Heart left ventricle (tissue), 16 donors: ENCODE measurements at regions not wholly inside any gene's neighbourhood (a gene's known extent, or its start where the extent isn't known, plus 50 kb on each side); places are given as distances from the start of the nearest gene placed in this dataset.

Source experiments
- ATAC-seq, 4 donors: fragments of 200-7000 bp; cut with Tn5 transposase; one replicate each; pipeline ENCODE4 v1.9.1; 2020 to 2022; ENCODE audit warnings: moderate library complexity in 4 of 4, mild to moderate bottlenecking in 3 of 4, moderate number of reproducible peaks in 1 of 4
- DNase-seq, 5 donors: peaks; one replicate each; pipeline ENCODE4 v3.0.0-alpha.2; 2020
- H3K27ac ChIP-seq, 12 donors: fragments of 200-600 bp; sonication (generic) in 4 of 12; one replicate each; pipeline versions ENCODE4 v1.5.0 to v1.8.0; 2016 to 2022; ENCODE audit warnings: mild to moderate bottlenecking in 2 of 12
- H3K27me3 ChIP-seq, 9 donors: fragments of 200-600 bp; sonication (generic) in 2 of 9; one replicate each; pipeline versions ENCODE4 v1.5.1 to v1.8.0; 2016 to 2022; ENCODE audit warnings: mild to moderate bottlenecking in 3 of 9
- H3K36me3 ChIP-seq, 9 donors: fragments of 200-600 bp; sonication (generic) in 2 of 9; one replicate each; pipeline versions ENCODE4 v1.5.0 to v1.8.0; 2018 to 2022; ENCODE audit warnings: mild to moderate bottlenecking in 2 of 9
- H3K4me1 ChIP-seq, 12 donors: fragments of 200-600 bp; sonication (generic) in 4 of 12; one replicate each; pipeline versions ENCODE4 v1.5.0 to v1.8.0; 2016 to 2022; ENCODE audit warnings: mild to moderate bottlenecking in 3 of 12
- H3K4me3 ChIP-seq, 12 donors: fragments of 200-600 bp; sonication (generic) in 4 of 12; one replicate each; pipeline versions ENCODE4 v1.5.0 to v1.8.0; 2017 to 2022; ENCODE audit warnings: mild to moderate bottlenecking in 9 of 12, moderate library complexity in 4 of 12
- H3K9me3 ChIP-seq, 12 donors: fragments of 200-600 bp; sonication (generic) in 4 of 12; one replicate each; pipeline versions ENCODE4 v1.5.0 to v1.8.0; 2016 to 2022; ENCODE audit warnings: mild to moderate bottlenecking in 1 of 12
- CTCF ChIP-seq, 12 donors: fragments of 200-600 bp; sonication (generic) in 4 of 12; IDR thresholded peaks; one replicate each; pipeline versions ENCODE4 v1.5.0 to v1.8.0; 2018 to 2022; ENCODE audit warnings: antibody characterized with exemption in 12 of 12, mild to moderate bottlenecking in 5 of 12
- POLR2A ChIP-seq, 2 donors: fragments of 450-650 bp; IDR thresholded peaks; one replicate each; pipeline ENCODE4 v1.6.1; 2017; ENCODE audit warnings: antibody characterized with exemption in 2 of 2, mild to moderate bottlenecking in 2 of 2, moderate library complexity in 2 of 2
- WGBS, 4 donors: extraction: QIAGEN DNeasy Blood & Tissue Kit in 2 of 4; methylation state at CpG; one replicate each; pipeline versions ENCODE4 v1.1.5 to v1.1.7; 2013 to 2018; 5-methylcytosine and 5-hydroxymethylcytosine counted together
- intact Hi-C, 10 donors: fragments of 100-400 bp; cut with DNase I; formaldehyde crosslinking; loops; one replicate each; pipeline versions ENCODE4 v1.11.1 to v1.14.2; 2022
- donor health status: ischemic (EF 13 %, LVEDD 7.1; RV severe dilation, severe dysfunction).
- donor health status: healthy with polysubstance abuse.
- donor health status: DM: no; HTN: yes; CAD: no.
- donor health status: DM: no; HTN: no; CAD: no.
- donor health status: ischemic (EF 25% LVEDD 6.9; RV normal size, moderate dysfunction).
- donor health status: ischemic (EF 25% LVEDD 5.7; RV mildly dilated, moderate dysfunction).
- donor health status: healthy.
- donor health status: DM: yes; HTN: yes; CAD: no.
- donor health status: ischemic (EF 35%, LVEDD 5.7; RV mildly dilated, moderate dysfunction).
- donor health status: nonischemic (EF 11% LVEDD 7.7; RV severe dilation, severe dysfunction).
- donor health status: DM: yes; HTN: yes; CAD: no.
- donor health status: PGD.
- donor health status: ischemic (EF 29% LVEDD 5.4; RV normal size, mild dysfunction).
- donor health status: nonischemic (EF 23%, LVEDD 6.1; RV moderate dilation, normal function).

DNA sequence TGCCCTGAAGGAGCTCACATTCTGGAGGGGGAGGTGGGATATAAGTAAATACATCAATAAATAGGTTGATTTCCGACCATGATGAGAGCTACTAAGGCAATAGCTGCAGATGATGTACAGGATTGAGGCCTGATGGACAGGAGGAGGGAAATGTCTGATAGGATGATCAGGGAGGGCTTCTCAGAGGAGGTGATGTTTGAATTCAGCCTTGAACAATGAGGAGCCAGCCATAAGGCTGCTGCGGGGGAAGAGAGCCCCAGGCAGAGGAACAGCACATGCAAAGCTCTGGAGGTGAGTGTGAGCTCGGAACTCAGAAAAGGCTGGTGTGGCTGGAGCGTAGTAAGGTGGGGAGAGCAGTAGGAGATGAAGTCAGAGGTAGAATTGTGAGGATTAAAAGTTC is 411.7 kb downstream of the PTPRU start:
- no peak for DNase-seq
- ATAC-seq = no peak
- 44 to 69% (median 51%) methylated on average over 4 of the region's 4 CpGs for WGBS, 4 donors
- TF ChIP-seq CTCF (IDR thresholded peaks at IDR 0.05) (no peak), POLR2A (IDR thresholded peaks at IDR 0.05) (no peak)
- Histone ChIP-seq H3K9me3 (no peaks in the 10 kb centered on the region), H3K36me3 (no peaks in the 10 kb centered on the region), H3K27me3 (peaks cover 0 to 24% (median 0%) of the 10 kb centered on the region in 9 donors), H3K4me1 (no peaks in the 10 kb centered on the region), H3K27ac (no peak overlapping the region), H3K4me3 (no peak overlapping the region)
- intact Hi-C loops = no loop called here

- DNase-seq (no peak), ATAC-seq (no peak)
- H3K27me3 ChIP-seq = peaks cover 0 to 24% (median 0%) of the 10 kb centered on the region in 9 donors
- H3K4me3 ChIP-seq = no peak overlapping the region
- no peaks in the 10 kb centered on the region for H3K9me3 ChIP-seq
- 58 to 81% (median 65%) methylated on average over 1 of the region's 1 CpG for WGBS, 4 donors
- H3K4me1 ChIP-seq = no peaks in the 10 kb centered on the region
- TF ChIP-seq CTCF (IDR thresholded peaks at IDR 0.05) (no peak), POLR2A (IDR thresholded peaks at IDR 0.05) (no peak)
- H3K36me3 ChIP-seq = no peaks in the 10 kb centered on the region
- intact Hi-C loops = no loop called here
- H3K27ac ChIP-seq = no peak overlapping the region
Observed at GRCh38 chr1:29647581-29647980, 411.3 kb downstream of the PTPRU start.

GRCh38 chr1:29646161-29646775 is 409.9 kb downstream of the PTPRU start:
- Histone ChIP-seq H3K27ac (no peak overlapping the region), H3K9me3 (no peaks in the 10 kb centered on the region), H3K4me1 (no peaks in the 10 kb centered on the region), H3K4me3 (no peak overlapping the region), H3K36me3 (no peaks in the 10 kb centered on the region), H3K27me3 (peaks cover 0 to 24% (median 0%) of the 10 kb centered on the region in 9 donors)
- intact Hi-C loops = no loop called here
- ATAC-seq (no peak), DNase-seq (no peak)
- WGBS, 4 donors = 79 to 88% (median 81%) methylated on average over 5 to 7 of the region's 7 CpGs
- TF ChIP-seq CTCF (IDR thresholded peaks at IDR 0.05) = no peak
- no peak for TF ChIP-seq POLR2A (IDR thresholded peaks at IDR 0.05)

DNA sequence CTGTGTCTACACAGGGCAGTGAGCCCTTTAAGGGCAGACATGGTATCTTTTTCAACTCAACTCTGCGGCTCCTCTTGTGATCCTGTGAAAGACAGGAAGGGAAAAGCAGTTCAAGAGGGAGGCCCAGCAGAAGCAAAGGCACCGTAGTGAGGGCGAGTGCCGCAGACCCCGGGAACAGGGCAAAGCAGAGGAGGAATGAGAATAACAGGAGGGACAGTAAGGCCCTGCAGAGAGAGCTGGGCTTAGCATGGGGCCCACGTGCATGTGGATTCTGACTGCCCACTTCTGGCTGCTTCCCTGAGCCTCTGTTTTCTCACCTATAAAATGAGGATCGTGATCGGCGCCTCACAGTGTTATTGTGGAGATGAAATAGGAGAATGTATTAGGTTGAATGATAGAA is 409.3 kb downstream of the PTPRU start:
- Histone ChIP-seq H3K36me3 (no peaks in the 10 kb centered on the region), H3K4me3 (no peak overlapping the region), H3K4me1 (no peaks in the 10 kb centered on the region), H3K9me3 (no peaks in the 10 kb centered on the region), H3K27me3 (peaks cover 0 to 24% (median 0%) of the 10 kb centered on the region in 9 donors), H3K27ac (no peak overlapping the region)
- intact Hi-C loops = no loop called here
- TF ChIP-seq CTCF (IDR thresholded peaks at IDR 0.05) (no peak), POLR2A (IDR thresholded peaks at IDR 0.05) (no peak)
- WGBS, 4 donors = 54 to 62% (median 61%) methylated on average over 9 of the region's 9 CpGs
- no peak for ATAC-seq
- no peak for DNase-seq
